ENCODE measurements at regions not wholly inside any gene's neighbourhood (a gene's known extent, or its start where the extent isn't known, plus 50 kb on each side); places are given as distances from the start of the nearest gene placed in this dataset.

DNA sequence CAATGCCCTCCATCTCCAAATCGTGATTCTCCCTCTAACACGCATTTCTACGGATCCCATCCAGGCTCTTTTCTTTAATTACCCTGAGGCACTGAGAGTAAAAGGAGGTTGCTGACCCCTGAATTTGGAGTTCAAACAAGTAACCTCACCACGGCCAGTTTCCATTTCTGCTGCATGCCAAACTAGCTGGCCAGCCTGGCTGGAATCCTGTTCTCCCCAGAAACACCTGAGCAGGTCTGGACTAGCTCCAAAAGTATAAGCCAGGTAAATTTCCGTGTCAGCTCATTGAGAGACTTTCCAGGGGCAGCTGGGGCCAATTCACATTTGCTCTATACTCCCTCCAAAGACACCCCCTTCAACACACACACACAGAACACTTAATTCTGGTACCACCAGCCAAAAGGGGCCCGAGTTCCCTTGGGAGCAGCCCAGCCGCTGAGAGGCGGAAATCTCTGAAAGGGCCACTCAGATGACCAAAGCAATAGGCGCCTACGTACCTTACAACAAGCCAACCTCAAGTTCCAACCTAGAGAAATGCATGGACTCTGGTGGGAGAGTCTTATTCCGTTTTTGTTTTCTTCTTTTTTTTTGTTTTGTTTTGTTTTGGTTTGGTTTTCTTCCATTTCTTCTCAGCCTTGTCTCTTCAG is 131.4 kb downstream of the NDUFA12 start:
- Histone ChIP-seq H3K27ac (ENCODE audit: insufficient read depth, low read depth, low read length) (no peak overlapping the region), H3K36me3 (ENCODE audit: control insufficient read depth in 2 of 2, extremely low read depth in 1 of 2, insufficient read depth in 2 of 2, low read length in 2 of 2) (no peaks in the 10 kb centered on the region), H3K4me3 (replicated peaks in 1 of 3; ENCODE audit: insufficient read depth in 1 of 3, low read depth in 1 of 3, low read length in 3 of 3) (no peak overlapping the region), H3K9ac (replicated peaks; ENCODE audit: extremely low read depth, insufficient read depth, low read length) (no peak overlapping the region), H2AFZ (ENCODE audit: low read depth, low read length) (no peak overlapping the region), H4K20me1 (replicated peaks; ENCODE audit: control insufficient read depth, extremely low read depth, insufficient read depth, low read length) (no peaks in the 10 kb centered on the region), H3K4me2 (ENCODE audit: insufficient read depth, low read length) (no peak overlapping the region), H3K4me1 (ENCODE audit: control insufficient read depth, extremely low read depth, insufficient read depth, low read length) (no peaks in the 10 kb centered on the region), H3K27me3 (ENCODE audit: control insufficient read depth in 2 of 2, insufficient read depth in 2 of 2, low read length in 2 of 2) (peaks cover 45 to 52% of the 10 kb centered on the region in 2 experiments), H3K9me1 (replicated peaks; ENCODE audit: control insufficient read depth, extremely low read depth, insufficient read depth, low read length) (no peaks in the 10 kb centered on the region), H3K9me3 (replicated peaks; ENCODE audit: control insufficient read depth, insufficient read depth, low read length) (no peaks in the 10 kb centered on the region), H3K79me2 (ENCODE audit: control insufficient read depth, insufficient read depth, low read length) (no peaks in the 10 kb centered on the region)
- FAIRE-seq (no peak), DNase-seq (ENCODE audit: low read depth, low spot score) (no peak)
- POLR2A ChIA-PET = no interaction called here
- dilution Hi-C loops (cut with MboI; ENCODE audit: extremely low pct_ligation_motif_present, low sequenced_read_pairs) = no loop called here
- CTCF ChIA-PET = no interaction called here
- no TSS peak for BruUV-seq (replicated peaks)
- intact Hi-C loops (cut with micrococcal nuclease) = loop anchor here (5.0 kb wide), 2 partner anchors 110 to 160 kb away; no protein-coding TSS in a partner anchor
- TF ChIP-seq, protein P1, sequence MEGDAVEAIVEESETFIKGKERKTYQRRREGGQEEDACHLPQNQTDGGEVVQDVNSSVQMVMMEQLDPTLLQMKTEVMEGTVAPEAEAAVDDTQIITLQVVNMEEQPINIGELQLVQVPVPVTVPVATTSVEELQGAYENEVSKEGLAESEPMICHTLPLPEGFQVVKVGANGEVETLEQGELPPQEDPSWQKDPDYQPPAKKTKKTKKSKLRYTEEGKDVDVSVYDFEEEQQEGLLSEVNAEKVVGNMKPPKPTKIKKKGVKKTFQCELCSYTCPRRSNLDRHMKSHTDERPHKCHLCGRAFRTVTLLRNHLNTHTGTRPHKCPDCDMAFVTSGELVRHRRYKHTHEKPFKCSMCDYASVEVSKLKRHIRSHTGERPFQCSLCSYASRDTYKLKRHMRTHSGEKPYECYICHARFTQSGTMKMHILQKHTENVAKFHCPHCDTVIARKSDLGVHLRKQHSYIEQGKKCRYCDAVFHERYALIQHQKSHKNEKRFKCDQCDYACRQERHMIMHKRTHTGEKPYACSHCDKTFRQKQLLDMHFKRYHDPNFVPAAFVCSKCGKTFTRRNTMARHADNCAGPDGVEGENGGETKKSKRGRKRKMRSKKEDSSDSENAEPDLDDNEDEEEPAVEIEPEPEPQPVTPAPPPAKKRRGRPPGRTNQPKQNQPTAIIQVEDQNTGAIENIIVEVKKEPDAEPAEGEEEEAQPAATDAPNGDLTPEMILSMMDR (IDR thresholded peaks at IDR 0.05; ENCODE audit: extremely low read depth in 1 of 2, insufficient read depth in 1 of 2, low read depth in 1 of 2, low read length in 2 of 2) = no peak
- TF ChIP-seq POLR2AphosphoS5 (IDR thresholded peaks at IDR 0.05; ENCODE audit: insufficient read depth, low read depth, low read length) (no peak), MYC (IDR thresholded peaks at IDR 0.05; ENCODE audit: low read depth, low read length) (no peak), JUN (IDR thresholded peaks at IDR 0.05; ENCODE audit: borderline replicate concordance, insufficient read depth, insufficient read length, low read depth) (no peak), FOS (IDR thresholded peaks at IDR 0.05; ENCODE audit: borderline replicate concordance, insufficient read depth, low read length) (no peak), GATA2 (IDR thresholded peaks at IDR 0.05; ENCODE audit: insufficient read depth, insufficient read length, low read depth, low read length) (no peak), POLR2A (IDR thresholded peaks at IDR 0.05; ENCODE audit: low read depth, low read length) (no peak), EZH2 (IDR thresholded peaks at IDR 0.05; ENCODE audit: borderline replicate concordance, low read depth, low read length, severe bottlenecking) (no peak)
- TF ChIP-seq, protein P2, sequence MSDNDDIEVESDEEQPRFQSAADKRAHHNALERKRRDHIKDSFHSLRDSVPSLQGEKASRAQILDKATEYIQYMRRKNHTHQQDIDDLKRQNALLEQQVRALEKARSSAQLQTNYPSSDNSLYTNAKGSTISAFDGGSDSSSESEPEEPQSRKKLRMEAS (IDR thresholded peaks at IDR 0.05; ENCODE audit: insufficient read depth, insufficient read length) = no peak
